ENCODE measurements at regions not wholly inside any gene's neighbourhood (a gene's known extent, or its start where the extent isn't known, plus 50 kb on each side); places are given as distances from the start of the nearest gene placed in this dataset.
"Not testable (repeated sequence)": the region's sequence is repeated elsewhere in the genome, so short reads cannot be mapped to it uniquely, and the experiment has no call there.

DNA sequence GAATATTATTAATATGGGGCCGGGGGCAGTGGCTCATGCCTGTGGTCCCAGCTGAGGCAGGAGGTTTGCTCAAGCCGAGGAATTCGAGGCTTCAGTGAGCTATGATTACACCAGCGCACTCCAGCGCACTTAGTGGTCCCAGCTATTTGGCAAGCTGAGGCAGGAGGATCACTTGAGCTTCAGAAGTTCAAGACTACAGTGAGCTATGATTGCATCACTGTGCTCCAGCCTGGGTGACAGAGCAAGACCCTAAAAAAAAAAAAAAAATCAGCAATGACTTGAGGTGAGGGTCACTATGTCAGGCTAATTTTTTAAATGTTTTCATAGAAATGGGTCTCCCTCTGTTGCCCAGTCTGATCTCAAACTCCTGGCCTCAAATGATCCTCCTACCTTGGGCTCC, 243.4 kb downstream of the RBM19 start:
- Mint-ChIP-seq H3K9me3 (peaks cover 0 to 9% (median 3%) of the 10 kb centered on the region in 7 donors), H3K27ac (no peak overlapping the region), H3K4me1 (no peaks in the 10 kb centered on the region), H3K36me3 (peaks cover 0 to 9% of the 10 kb centered on the region in 2 donors), H3K27me3 (peaks cover 8 to 35% (median 21%) of the 10 kb centered on the region in 3 donors), H3K4me3 (no peak overlapping the region)
- ATAC-seq (ENCODE audit: low read depth in 2 of 2) (no peak), DNase-seq (no peak)

DNA sequence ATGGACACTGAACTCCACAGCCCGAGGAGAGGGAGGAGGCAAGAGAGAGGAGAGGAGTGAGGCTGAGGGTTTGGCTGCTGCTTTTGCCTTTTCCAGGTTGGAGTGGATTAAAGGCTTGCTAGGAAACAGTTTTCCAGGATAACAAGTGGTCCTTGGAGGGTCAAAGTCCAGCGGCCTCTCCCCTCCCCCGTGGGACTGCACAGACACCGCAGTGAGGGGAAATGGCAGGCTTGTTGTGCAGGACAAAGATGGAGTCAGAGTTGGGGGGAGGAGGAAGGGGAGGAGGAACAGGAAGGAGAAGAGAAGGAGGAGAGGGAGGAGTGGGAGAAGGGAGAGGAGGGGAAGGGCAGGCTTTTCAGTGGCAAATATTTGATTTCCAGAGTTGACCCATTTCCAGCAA, 245.5 kb downstream of the RBM19 start:
- H3K9me3 Mint-ChIP-seq = peaks cover 0 to 7% (median 2%) of the 10 kb centered on the region in 7 donors
- no peaks in the 10 kb centered on the region for H3K36me3 Mint-ChIP-seq
- H3K4me3 Mint-ChIP-seq = no peak overlapping the region
- no peak overlapping the region for H3K27ac Mint-ChIP-seq
- no peak for DNase-seq
- no peaks in the 10 kb centered on the region for H3K4me1 Mint-ChIP-seq
- peaks cover 0 to 25% (median 21%) of the 10 kb centered on the region in 3 donors for H3K27me3 Mint-ChIP-seq
- no peak for ATAC-seq (ENCODE audit: low read depth in 2 of 2)

DNA sequence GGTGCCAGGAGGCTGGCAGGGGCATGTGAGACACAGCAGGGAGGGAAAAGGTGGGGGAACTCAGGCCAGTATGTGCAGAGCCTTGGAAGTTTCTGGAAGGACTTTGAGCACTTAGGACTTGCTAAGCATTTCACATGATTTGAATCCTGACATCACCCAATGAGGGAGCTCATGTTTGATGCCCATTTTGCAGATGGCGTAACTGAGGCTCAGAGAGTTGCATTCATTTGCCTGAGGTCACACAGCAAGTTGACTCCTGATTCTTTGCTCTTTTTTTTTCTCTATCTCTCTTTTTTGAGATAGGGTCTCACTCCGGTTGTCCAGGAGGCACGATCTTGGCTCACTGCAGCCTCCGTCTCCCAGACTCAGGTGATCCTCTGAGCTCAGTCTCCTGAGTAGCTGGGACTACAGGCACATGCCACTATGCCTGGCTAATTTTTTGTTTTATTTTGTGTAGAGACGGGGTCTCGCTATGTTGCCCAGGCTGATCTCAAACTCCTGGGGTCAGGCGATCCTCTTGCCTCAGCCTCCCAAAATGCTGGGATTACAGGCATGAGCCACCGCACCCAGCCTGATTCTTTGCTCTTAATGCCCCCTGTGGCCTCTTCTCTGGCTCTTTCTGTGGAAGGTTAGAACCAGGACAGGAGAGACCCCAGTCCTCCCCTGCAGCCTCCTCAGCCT, 246.1 kb downstream of the RBM19 start:
- Mint-ChIP-seq H3K36me3 (no peaks in the 10 kb centered on the region), H3K9me3 (peaks cover 0 to 7% (median 2%) of the 10 kb centered on the region in 7 donors), H3K27ac (peak overlapping the region in 1 of 6 donors; percentile 33), H3K27me3 (peaks cover 0 to 25% (median 21%) of the 10 kb centered on the region in 3 donors), H3K4me1 (no peaks in the 10 kb centered on the region), H3K4me3 (no peak overlapping the region)
- DNase-seq (no peak), ATAC-seq (ENCODE audit: low read depth in 2 of 2) (no peak)

DNA sequence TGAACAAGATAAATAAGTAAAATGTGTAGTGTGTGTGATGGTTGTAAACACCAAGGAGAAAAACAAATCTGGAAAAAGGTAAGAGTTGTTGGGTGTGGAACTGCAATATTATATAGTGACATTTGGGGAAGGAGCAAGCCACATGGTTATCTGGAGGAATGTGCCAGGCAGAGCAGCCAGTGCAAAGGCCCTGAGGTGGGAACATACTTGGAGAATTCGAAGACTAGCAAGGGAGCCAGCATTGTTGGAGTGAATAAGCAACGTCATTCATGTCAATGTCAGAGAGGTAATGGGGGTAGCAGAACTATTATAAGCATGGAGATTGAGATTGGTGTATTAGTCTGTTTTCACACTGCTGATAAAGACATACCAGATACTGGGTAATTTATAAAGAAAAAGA, 241.5 kb upstream of the LHX5 start:
- Mint-ChIP-seq H3K4me1 (no peaks in the 10 kb centered on the region), H3K4me3 (no peak overlapping the region), H3K27ac (no peak overlapping the region), H3K27me3 (peaks cover 15 to 29% (median 22%) of the 10 kb centered on the region in 3 donors), H3K36me3 (no peaks in the 10 kb centered on the region), H3K9me3 (peaks cover 5 to 28% (median 19%) of the 10 kb centered on the region in 7 donors)
- no peak for ATAC-seq (ENCODE audit: low read depth in 2 of 2)
- DNase-seq = no peak

DNA sequence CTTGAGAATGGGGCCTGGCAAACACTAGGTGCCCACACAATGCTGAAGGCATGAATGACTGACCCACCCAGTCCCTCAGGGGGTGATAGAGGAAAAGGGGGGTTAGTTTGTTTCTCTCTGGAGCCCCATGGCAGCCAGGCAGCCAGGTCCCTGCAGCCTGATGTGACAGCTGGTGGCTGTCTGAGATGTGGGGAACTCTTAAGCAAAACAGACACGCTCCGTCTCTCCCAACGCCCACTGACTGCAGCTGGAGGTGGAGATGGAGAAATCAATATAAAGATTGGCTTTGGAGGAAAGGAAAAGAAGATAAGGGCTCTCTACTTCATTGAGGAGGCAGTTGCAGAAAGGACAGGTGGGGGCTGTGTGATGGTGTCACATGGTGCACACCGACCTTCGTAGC, 240.8 kb upstream of the LHX5 start:
- no peaks in the 10 kb centered on the region for H3K4me1 Mint-ChIP-seq

DNA sequence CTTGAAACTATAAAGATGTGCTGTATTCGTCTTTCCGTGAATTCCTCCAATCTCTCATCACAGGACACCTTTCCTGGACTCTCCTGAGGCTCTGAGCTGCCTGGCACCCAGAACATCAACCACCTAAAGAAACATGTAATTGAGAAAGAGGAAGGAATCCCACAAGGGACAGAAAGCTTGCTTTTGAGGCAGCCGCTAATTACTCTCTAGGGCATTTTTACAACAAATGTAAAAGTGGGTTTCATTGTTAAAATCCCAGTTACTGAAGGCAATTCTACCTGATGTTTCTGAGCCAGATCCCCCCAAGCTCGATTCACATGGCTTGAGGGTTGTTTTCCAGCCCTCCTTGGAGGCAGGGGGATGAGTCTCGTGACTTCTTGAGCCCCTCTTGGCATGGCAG, 238.5 kb upstream of the LHX5 start:
- no peaks in the 10 kb centered on the region for H3K4me1 Mint-ChIP-seq
- DNase-seq = no peak
- H3K4me3 Mint-ChIP-seq = no peak overlapping the region
- H3K27me3 Mint-ChIP-seq = peaks cover 26 to 47% (median 32%) of the 10 kb centered on the region in 3 donors
- peaks cover 5 to 28% (median 18%) of the 10 kb centered on the region in 7 donors for H3K9me3 Mint-ChIP-seq
- H3K36me3 Mint-ChIP-seq = no peaks in the 10 kb centered on the region
- no peak for ATAC-seq (ENCODE audit: low read depth in 2 of 2)
- H3K27ac Mint-ChIP-seq = no peak overlapping the region

More for the DNA sequence above, 240.8 kb upstream of the LHX5 start:
- no peak for ATAC-seq (ENCODE audit: low read depth in 2 of 2)
- DNase-seq = no peak
- H3K9me3 Mint-ChIP-seq = peaks cover 5 to 28% (median 19%) of the 10 kb centered on the region in 7 donors
- no peaks in the 10 kb centered on the region for H3K36me3 Mint-ChIP-seq
- no peak overlapping the region for H3K4me3 Mint-ChIP-seq
- no peak overlapping the region for H3K27ac Mint-ChIP-seq
- peaks cover 15 to 32% (median 22%) of the 10 kb centered on the region in 3 donors for H3K27me3 Mint-ChIP-seq

DNA sequence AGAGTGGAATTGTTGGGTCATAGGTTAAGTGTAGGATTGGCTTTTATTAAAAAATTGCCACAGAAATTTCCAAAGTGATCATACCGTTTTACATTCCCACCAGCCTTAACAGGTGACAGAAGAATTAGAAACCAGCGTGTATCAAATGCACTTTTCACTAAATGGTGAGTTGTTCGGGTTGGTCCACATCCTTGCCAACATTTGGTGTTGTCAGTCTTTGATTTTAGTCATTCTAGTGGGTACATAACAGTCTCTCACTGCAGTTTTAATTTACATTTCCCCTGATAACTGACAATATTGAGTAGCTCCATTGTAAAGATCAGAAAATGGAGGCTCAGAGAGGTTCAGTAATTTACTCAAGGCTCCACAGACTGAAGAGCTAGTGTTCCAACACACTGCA, 237.8 kb upstream of the LHX5 start:
- Mint-ChIP-seq H3K4me1 (no peaks in the 10 kb centered on the region), H3K27me3 (peaks cover 27 to 50% (median 36%) of the 10 kb centered on the region in 3 donors), H3K9me3 (peaks cover 5 to 28% (median 19%) of the 10 kb centered on the region in 7 donors), H3K36me3 (no peaks in the 10 kb centered on the region), H3K27ac (no peak overlapping the region), H3K4me3 (no peak overlapping the region)
- no peak for ATAC-seq (ENCODE audit: low read depth in 2 of 2)
- DNase-seq = no peak

DNA sequence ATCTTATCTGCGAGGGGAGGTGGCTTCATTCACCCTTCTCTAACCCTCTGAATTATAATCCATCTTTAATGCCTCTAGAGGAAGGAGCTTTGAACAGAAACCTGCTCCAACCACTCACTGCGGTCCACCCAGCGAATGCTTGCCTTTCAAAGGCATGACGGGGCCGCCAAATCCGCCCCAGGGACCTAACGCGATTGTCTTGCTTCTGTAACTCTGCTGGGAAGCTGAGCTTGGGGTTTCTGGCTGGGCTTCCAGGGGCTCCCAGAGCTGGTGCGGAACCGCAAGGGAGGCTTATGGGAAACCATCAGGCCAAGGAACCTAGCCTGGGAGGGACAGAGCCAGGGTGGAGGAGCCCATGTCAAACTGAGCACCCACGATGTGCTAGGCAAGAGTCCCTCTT, 231.2 kb upstream of the LHX5 start:
- ATAC-seq (ENCODE audit: low read depth in 2 of 2) (no peak), DNase-seq (no peak)
- H3K27ac Mint-ChIP-seq = no peak overlapping the region
- H3K27me3 Mint-ChIP-seq = peaks cover 16 to 35% (median 32%) of the 10 kb centered on the region in 3 donors
- no peaks in the 10 kb centered on the region for H3K4me1 Mint-ChIP-seq
- H3K9me3 Mint-ChIP-seq = peaks cover 0 to 8% (median 3%) of the 10 kb centered on the region in 7 donors
- H3K4me3 Mint-ChIP-seq = no peak overlapping the region
- no peaks in the 10 kb centered on the region for H3K36me3 Mint-ChIP-seq

DNA sequence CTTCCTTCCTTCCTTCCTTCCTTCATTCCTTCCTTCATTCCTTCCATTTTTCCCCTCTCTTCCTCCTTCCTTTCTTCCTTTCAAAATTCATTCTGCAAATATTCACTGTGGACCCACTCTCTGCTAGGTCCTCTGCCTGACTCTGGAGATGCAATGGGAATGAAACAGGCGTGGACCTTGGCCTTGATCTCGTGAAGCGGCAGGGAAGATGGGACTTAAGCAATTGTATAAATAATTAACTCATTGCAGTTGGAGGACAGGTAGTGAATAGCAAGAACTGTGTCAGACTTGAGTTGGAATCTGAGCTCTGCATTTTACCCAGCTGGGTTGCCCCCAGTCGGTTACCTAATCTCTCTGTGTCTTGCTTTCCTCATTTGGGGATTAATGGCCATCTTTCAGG, 230.6 kb upstream of the LHX5 start:
- Mint-ChIP-seq H3K27ac (no peak overlapping the region), H3K4me1 (no peaks in the 10 kb centered on the region)

DNA sequence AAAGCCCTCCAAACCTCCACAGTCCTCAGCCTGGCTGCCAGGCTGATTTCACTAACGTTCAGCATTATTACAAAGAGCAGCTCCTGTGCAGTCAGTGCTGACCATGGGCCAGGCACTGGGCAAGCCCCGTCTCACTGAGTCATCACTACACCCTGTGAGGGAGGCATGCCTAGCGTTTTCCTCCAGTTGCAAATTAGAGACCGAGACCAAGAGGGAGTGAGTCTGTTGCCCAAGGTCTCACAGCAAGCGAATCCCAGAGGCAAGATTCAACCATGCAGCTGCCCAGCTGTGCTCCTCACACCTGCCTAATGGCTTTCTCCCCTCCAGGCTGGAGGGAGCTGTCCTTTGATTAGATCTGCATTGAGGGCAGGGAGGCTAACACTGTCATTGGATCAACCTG, 229.3 kb upstream of the LHX5 start:
- ATAC-seq (ENCODE audit: low read depth in 2 of 2) (no peak), DNase-seq (no peak)
- H3K4me1 Mint-ChIP-seq = no peaks in the 10 kb centered on the region
- peaks cover 11 to 37% (median 28%) of the 10 kb centered on the region in 3 donors for H3K27me3 Mint-ChIP-seq
- H3K27ac Mint-ChIP-seq = no peak overlapping the region
- H3K4me3 Mint-ChIP-seq = no peak overlapping the region
- H3K9me3 Mint-ChIP-seq = peaks cover 0 to 8% (median 3%) of the 10 kb centered on the region in 7 donors
- H3K36me3 Mint-ChIP-seq = no peaks in the 10 kb centered on the region

More for the DNA sequence above, 230.6 kb upstream of the LHX5 start:
- no peak overlapping the region for H3K4me3 Mint-ChIP-seq
- DNase-seq = no peak
- ATAC-seq (ENCODE audit: low read depth in 2 of 2) = no peak
- no peaks in the 10 kb centered on the region for H3K36me3 Mint-ChIP-seq
- peaks cover 0 to 8% (median 3%) of the 10 kb centered on the region in 7 donors for H3K9me3 Mint-ChIP-seq
- peaks cover 15 to 37% (median 34%) of the 10 kb centered on the region in 3 donors for H3K27me3 Mint-ChIP-seq

DNA sequence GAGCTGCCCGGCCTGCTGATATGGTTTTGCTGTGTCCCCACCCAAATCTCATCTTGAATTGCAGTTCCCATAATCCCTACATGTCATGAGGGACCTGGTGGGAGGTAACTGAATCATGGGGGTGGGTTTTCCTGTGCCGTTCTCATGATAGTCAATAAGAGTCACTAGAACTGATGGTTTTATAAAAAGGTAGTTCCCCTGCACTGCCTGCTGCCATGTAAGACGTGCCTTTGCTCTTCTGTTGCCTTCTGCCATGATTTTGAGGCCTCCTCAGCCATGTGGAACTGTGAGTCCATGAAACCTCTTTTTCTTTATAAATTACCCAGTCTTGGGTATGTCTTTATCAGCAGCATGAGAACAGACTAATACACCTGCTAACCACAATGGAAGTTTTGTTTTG, 228.3 kb upstream of the LHX5 start:
- H3K36me3 Mint-ChIP-seq; ATAC-seq (ENCODE audit: low read depth in 2 of 2); H3K27ac Mint-ChIP-seq; H3K9me3 Mint-ChIP-seq; DNase-seq; H3K4me1 Mint-ChIP-seq: not testable (repeated sequence)
- Mint-ChIP-seq H3K4me3 (peak overlapping the region in 1 of 8 donors; percentile 6), H3K27me3 (peaks cover 7 to 37% (median 19%) of the 10 kb centered on the region in 3 donors)

DNA sequence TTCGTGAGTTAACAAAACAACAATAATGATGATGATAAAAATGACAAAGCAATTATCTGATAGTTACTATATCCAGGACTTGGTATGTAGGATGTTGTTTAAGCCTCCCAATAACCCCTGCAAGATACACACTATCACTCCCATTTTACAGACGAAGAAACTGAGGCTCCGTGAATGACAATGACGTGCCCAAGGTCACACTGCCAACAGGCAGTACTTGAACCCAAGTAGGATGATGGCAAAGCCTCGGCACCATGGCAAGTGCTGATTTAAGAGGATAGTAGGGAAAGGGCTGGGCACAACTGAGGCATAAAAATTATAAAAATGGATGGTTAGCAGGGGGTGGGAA, 226.8 kb upstream of the LHX5 start:
- no peak overlapping the region for H3K4me3 Mint-ChIP-seq
- no peaks in the 10 kb centered on the region for H3K4me1 Mint-ChIP-seq
- peaks cover 0 to 8% (median 3%) of the 10 kb centered on the region in 7 donors for H3K9me3 Mint-ChIP-seq
- no peak for DNase-seq
- no peak overlapping the region for H3K27ac Mint-ChIP-seq
- no peaks in the 10 kb centered on the region for H3K36me3 Mint-ChIP-seq
- peaks cover 6 to 44% (median 18%) of the 10 kb centered on the region in 3 donors for H3K27me3 Mint-ChIP-seq
- no peak for ATAC-seq (ENCODE audit: low read depth in 2 of 2)

DNA sequence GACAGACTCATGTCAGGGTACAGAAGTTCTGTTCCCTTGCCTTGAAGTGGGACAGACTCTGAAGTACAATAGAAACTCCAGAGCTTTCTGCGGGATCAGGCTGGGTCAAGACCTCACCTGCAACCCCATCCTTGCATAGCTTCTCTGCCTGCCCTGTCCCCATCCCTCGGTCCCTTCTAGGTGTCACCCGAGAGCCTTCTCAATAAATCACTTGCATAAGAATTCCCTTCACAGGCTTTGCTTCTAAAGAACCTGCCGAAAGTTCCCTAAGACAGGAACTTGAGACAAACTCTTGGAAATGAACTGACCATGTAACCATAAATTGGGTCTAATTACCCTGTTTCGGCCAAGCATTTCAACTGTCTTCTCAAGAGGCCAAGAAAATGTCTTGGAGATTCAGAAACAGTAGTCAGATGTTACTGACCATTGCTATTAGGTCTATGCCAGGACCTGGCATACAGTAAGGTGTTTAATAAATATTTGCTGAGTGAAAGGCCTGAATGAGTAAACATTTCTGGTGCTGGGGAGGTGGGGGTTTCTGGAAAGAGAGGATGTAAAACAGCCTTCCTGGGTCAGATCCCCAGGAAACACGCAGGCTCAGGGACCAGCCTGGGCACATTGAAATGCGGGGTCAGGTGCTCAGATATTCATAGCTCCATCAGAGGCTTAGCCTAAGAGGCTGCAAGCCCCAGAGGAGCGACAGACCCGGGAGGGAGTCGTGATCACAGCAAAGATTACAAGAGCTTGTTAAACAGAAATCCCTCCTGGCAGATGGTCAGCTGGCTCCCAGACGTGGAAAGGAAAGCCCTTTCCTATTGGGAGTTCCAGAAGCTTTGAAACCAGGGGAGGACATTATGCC, 226.2 kb upstream of the LHX5 start:
- Mint-ChIP-seq H3K27ac (no peak overlapping the region), H3K36me3 (no peaks in the 10 kb centered on the region), H3K4me1 (no peaks in the 10 kb centered on the region), H3K9me3 (peaks cover 0 to 8% (median 3%) of the 10 kb centered on the region in 7 donors), H3K27me3 (peaks cover 3 to 42% (median 18%) of the 10 kb centered on the region in 3 donors), H3K4me3 (no peak overlapping the region)
- ATAC-seq (ENCODE audit: low read depth in 2 of 2) (no peak), DNase-seq (no peak)

DNA sequence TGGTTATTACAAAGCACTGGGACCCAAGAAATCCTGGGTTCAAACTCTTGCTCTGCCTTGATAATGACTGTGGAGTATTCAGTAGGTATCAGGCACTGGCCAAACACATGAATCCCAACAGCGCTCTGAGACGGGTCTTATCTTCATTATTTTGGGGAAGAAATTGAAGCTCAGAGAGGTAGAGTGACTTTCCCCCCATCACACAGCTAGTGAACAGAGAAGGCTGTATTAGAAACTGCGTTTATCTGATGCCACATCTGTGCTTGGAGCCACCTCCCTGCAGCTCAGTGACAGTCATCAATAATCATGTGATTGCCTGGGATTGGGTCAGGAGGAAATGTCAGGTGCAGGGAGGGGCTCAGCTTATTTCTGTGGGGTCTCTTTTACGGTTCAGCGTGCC, 225.4 kb upstream of the LHX5 start:
- Mint-ChIP-seq H3K9me3 (peaks cover 0 to 8% (median 3%) of the 10 kb centered on the region in 7 donors), H3K27ac (no peak overlapping the region), H3K4me1 (no peaks in the 10 kb centered on the region), H3K36me3 (no peaks in the 10 kb centered on the region), H3K4me3 (no peak overlapping the region), H3K27me3 (peaks cover 7 to 48% (median 18%) of the 10 kb centered on the region in 3 donors)
- ATAC-seq (ENCODE audit: low read depth in 2 of 2) = no peak
- no peak for DNase-seq
